ENCODE measurements at regions not wholly inside any gene's neighbourhood (a gene's known extent, or its start where the extent isn't known, plus 50 kb on each side); places are given as distances from the start of the nearest gene placed in this dataset.

- no peak for DNase-seq (ENCODE audit: low read depth)
- H3K4me3 ChIP-seq (ENCODE audit: low read depth, low read length), result no peak overlapping the region
- no peak for TF ChIP-seq POLR2A (IDR thresholded peaks at IDR 0.05; ENCODE audit: extremely low read depth, insufficient read length)
- no peak for TF ChIP-seq CTCF (IDR thresholded peaks at IDR 0.05; ENCODE audit: low read depth, low read length)
- no peak for TF ChIP-seq MYC (IDR thresholded peaks at IDR 0.05; ENCODE audit: low read depth, low read length)
- TF ChIP-seq MAX (IDR thresholded peaks at IDR 0.05; ENCODE audit: low read depth, low read length), result no peak
Measured at GRCh38 chr17:79263191-79263590, 188.6 kb downstream of the ENGASE start.

- TF ChIP-seq POLR2A (IDR thresholded peaks at IDR 0.05; ENCODE audit: extremely low read depth, insufficient read length) (no peak), MAX (IDR thresholded peaks at IDR 0.05; ENCODE audit: low read depth, low read length) (no peak)
- no peak overlapping the region for H3K4me3 ChIP-seq (ENCODE audit: low read depth, low read length)
- DNase-seq (ENCODE audit: low read depth), result no peak
Measured at GRCh38 chr17:79262624-79263023, 188.0 kb downstream of the ENGASE start.

- TF ChIP-seq POLR2A (IDR thresholded peaks at IDR 0.05; ENCODE audit: extremely low read depth, insufficient read length), result no peak
- TF ChIP-seq MAX (IDR thresholded peaks at IDR 0.05; ENCODE audit: low read depth, low read length), result no peak
- no peak for TF ChIP-seq MYC (IDR thresholded peaks at IDR 0.05; ENCODE audit: low read depth, low read length)
- TF ChIP-seq CTCF (IDR thresholded peaks at IDR 0.05; ENCODE audit: low read depth, low read length), result no peak
- DNase-seq (ENCODE audit: low read depth), result no peak
Measured at GRCh38 chr17:79261355-79262072, 186.9 kb downstream of the ENGASE start.

GRCh38 chr17:79258843-79259242, 184.2 kb downstream of the ENGASE start:
- H3K4me3 ChIP-seq (ENCODE audit: low read depth, low read length), result no peak overlapping the region
- TF ChIP-seq MAX (IDR thresholded peaks at IDR 0.05; ENCODE audit: low read depth, low read length), result no peak
- TF ChIP-seq MYC (IDR thresholded peaks at IDR 0.05; ENCODE audit: low read depth, low read length), result no peak
- TF ChIP-seq POLR2A (IDR thresholded peaks at IDR 0.05; ENCODE audit: extremely low read depth, insufficient read length), result no peak
- no peak for TF ChIP-seq CTCF (IDR thresholded peaks at IDR 0.05; ENCODE audit: low read depth, low read length)
- no peak for DNase-seq (ENCODE audit: low read depth)

More at GRCh38 chr17:79261355-79262072, 186.9 kb downstream of the ENGASE start:
- no peak overlapping the region for H3K4me3 ChIP-seq (ENCODE audit: low read depth, low read length)

- TF ChIP-seq POLR2A (IDR thresholded peaks at IDR 0.05; ENCODE audit: extremely low read depth, insufficient read length) (no peak), MYC (IDR thresholded peaks at IDR 0.05; ENCODE audit: low read depth, low read length) (no peak), MAX (IDR thresholded peaks at IDR 0.05; ENCODE audit: low read depth, low read length) (no peak), CTCF (IDR thresholded peaks at IDR 0.05; ENCODE audit: low read depth, low read length) (no peak)
Measured at GRCh38 chr17:79258041-79258440, 183.4 kb downstream of the ENGASE start.

GRCh38 chr17:79255926-79256585, 181.4 kb downstream of the ENGASE start:
- no peak overlapping the region for H3K4me3 ChIP-seq (ENCODE audit: low read depth, low read length)
- no peak for TF ChIP-seq POLR2A (IDR thresholded peaks at IDR 0.05; ENCODE audit: extremely low read depth, insufficient read length)
- no peak for TF ChIP-seq MYC (IDR thresholded peaks at IDR 0.05; ENCODE audit: low read depth, low read length)
- TF ChIP-seq CTCF (IDR thresholded peaks at IDR 0.05; ENCODE audit: low read depth, low read length), result no peak
- no peak for TF ChIP-seq MAX (IDR thresholded peaks at IDR 0.05; ENCODE audit: low read depth, low read length)
- DNase-seq (ENCODE audit: low read depth), result no peak

More at GRCh38 chr17:79258041-79258440, 183.4 kb downstream of the ENGASE start:
- no peak overlapping the region for H3K4me3 ChIP-seq (ENCODE audit: low read depth, low read length)
- DNase-seq (ENCODE audit: low read depth), result no peak
